Endodermal cell (in vitro differentiated cells): ENCODE measurements at regions not wholly inside any gene's neighbourhood (a gene's known extent, or its start where the extent isn't known, plus 50 kb on each side); places are given as distances from the start of the nearest gene placed in this dataset.

Experiments
- DNase-seq: peaks from one replicate; pipeline ENCODE4 v3.0.0-alpha.2; 2017
- H3K27ac ChIP-seq: 2 replicates; pipeline ENCODE4 v1.5.1; 2013; ENCODE audit warnings: mild to moderate bottlenecking, low read depth, low read length, moderate library complexity
- H3K27me3 ChIP-seq: 2 replicates; pipeline ENCODE4 v1.6.1; 2013; ENCODE audit warnings: mild to moderate bottlenecking, low read length, moderate library complexity; ENCODE audit not compliant: insufficient read depth, control insufficient read depth, poor library complexity, severe bottlenecking
- H3K36me3 ChIP-seq: 2 replicates; pipeline ENCODE4 v1.7.0; 2013; ENCODE audit warnings: mild to moderate bottlenecking, low read length, moderate library complexity; ENCODE audit not compliant: control insufficient read depth, insufficient read depth
- H3K4me1 ChIP-seq: one replicate; pipeline ENCODE4 v1.7.0; 2013; ENCODE audit warnings: low read length; ENCODE audit not compliant: control insufficient read depth, insufficient read depth
- H3K4me3 ChIP-seq: 2 replicates; pipeline ENCODE4 v1.5.1; 2013; ENCODE audit warnings: mild to moderate bottlenecking, low read length, moderate library complexity
- H3K9ac ChIP-seq: 2 replicates; pipeline ENCODE4 v1.6.1; 2013; ENCODE audit warnings: mild to moderate bottlenecking, low read length, moderate library complexity; ENCODE audit not compliant: poor library complexity, severe bottlenecking; ENCODE audit errors: extremely low read depth
- H3K9me3 ChIP-seq: 2 replicates; pipeline ENCODE4 v1.6.1; 2013; ENCODE audit warnings: mild to moderate bottlenecking, low read length, moderate library complexity; ENCODE audit not compliant: control insufficient read depth
- H3K27ac Mint-ChIP-seq: 2 replicates; pipeline ENCODE4 v1.8.0; 2020; ENCODE audit warnings: mixed read lengths
- H3K27me3 Mint-ChIP-seq: 2 replicates; pipeline ENCODE4 v1.8.0; 2021; ENCODE audit warnings: mild to moderate bottlenecking, mixed read lengths; ENCODE audit not compliant: insufficient read depth
- H3K36me3 Mint-ChIP-seq: 2 replicates; pipeline ENCODE4 v1.8.0; 2020; ENCODE audit warnings: low read depth, mixed read lengths
- H3K4me1 Mint-ChIP-seq: 2 replicates; pipeline ENCODE4 v1.8.0; 2020; ENCODE audit warnings: mixed read lengths
- H3K4me3 Mint-ChIP-seq: 2 replicates; pipeline ENCODE4 v1.8.0; 2020; ENCODE audit warnings: mild to moderate bottlenecking, moderate library complexity, mixed read lengths
- H3K9me3 Mint-ChIP-seq: 2 replicates; pipeline ENCODE4 v1.8.0; 2020; ENCODE audit warnings: mild to moderate bottlenecking, mixed read lengths
- CTCF ChIP-seq: fragments of 200-600 bp; sonication (generic); conservative IDR thresholded peaks from 2 replicates; pipeline ENCODE4 v1.5.0; 2021; ENCODE audit warnings: antibody characterized with exemption, mild to moderate bottlenecking
- WGBS, 2 experiments: methylation state at CpG; one replicate each; pipeline versions ENCODE4 v1.1.5 to v1.1.7; 2013; ENCODE audit warnings: missing lambda C conversion rate in 2 of 2, mixed read lengths in 1 of 2; ENCODE audit not compliant: insufficient coverage in 1 of 2, insufficient read length in 1 of 2; 5-methylcytosine and 5-hydroxymethylcytosine counted together

- Mint-ChIP-seq H3K9me3 (peaks cover 3% of the 10 kb centered on the region), H3K27ac (no peak overlapping the region), H3K27me3 (peaks cover 11% of the 10 kb centered on the region), H3K36me3 (no peaks in the 10 kb centered on the region), H3K4me3 (no peak overlapping the region), H3K4me1 (no peaks in the 10 kb centered on the region)
- no peak overlapping the region for H3K27ac ChIP-seq
- no peaks in the 10 kb centered on the region for H3K27me3 ChIP-seq
- WGBS, 2 experiments, result 69 to 86% methylated on average over 3 to 7 of the region's 7 CpGs
- no peaks in the 10 kb centered on the region for H3K4me1 ChIP-seq
- no peak for TF ChIP-seq CTCF
- H3K9me3 ChIP-seq, result no peaks in the 10 kb centered on the region
- no peak overlapping the region for H3K4me3 ChIP-seq
- no peak overlapping the region for H3K9ac ChIP-seq
- no peaks in the 10 kb centered on the region for H3K36me3 ChIP-seq
- DNase-seq, result no peak
Measured at GRCh38 chr11:134837166-134837886, 425.3 kb upstream of the B3GAT1 start.

GRCh38 chr11:134836561-134836960, 424.5 kb upstream of the B3GAT1 start:
- Histone ChIP-seq H3K27me3 (no peaks in the 10 kb centered on the region), H3K9ac (no peak overlapping the region), H3K4me1 (no peaks in the 10 kb centered on the region), H3K9me3 (no peaks in the 10 kb centered on the region), H3K36me3 (no peaks in the 10 kb centered on the region), H3K4me3 (no peak overlapping the region), H3K27ac (no peak overlapping the region)
- no peak overlapping the region for H3K4me3 Mint-ChIP-seq
- H3K4me1 Mint-ChIP-seq, result no peaks in the 10 kb centered on the region
- H3K36me3 Mint-ChIP-seq, result no peaks in the 10 kb centered on the region
- peaks cover 3% of the 10 kb centered on the region for H3K9me3 Mint-ChIP-seq
- WGBS, 2 experiments, result 81 to 83% methylated on average over 4 of the region's 4 CpGs
- peaks cover 11% of the 10 kb centered on the region for H3K27me3 Mint-ChIP-seq
- TF ChIP-seq CTCF, result no peak
- no peak overlapping the region for H3K27ac Mint-ChIP-seq
- no peak for DNase-seq

- no peaks in the 10 kb centered on the region for H3K4me1 Mint-ChIP-seq
- Histone ChIP-seq H3K4me3 (no peak overlapping the region), H3K27me3 (no peaks in the 10 kb centered on the region), H3K36me3 (no peaks in the 10 kb centered on the region), H3K27ac (no peak overlapping the region), H3K4me1 (no peaks in the 10 kb centered on the region), H3K9ac (no peak overlapping the region), H3K9me3 (no peaks in the 10 kb centered on the region)
- no peak for DNase-seq
- H3K4me3 Mint-ChIP-seq, result no peak overlapping the region
- H3K36me3 Mint-ChIP-seq, result no peaks in the 10 kb centered on the region
- H3K27me3 Mint-ChIP-seq, result peaks cover 15% of the 10 kb centered on the region
- WGBS, 2 experiments, result 97 to 100% methylated on average over 3 to 5 of the region's 5 CpGs
- no peak for TF ChIP-seq CTCF
- no peak overlapping the region for H3K27ac Mint-ChIP-seq
- peaks cover 10% of the 10 kb centered on the region for H3K9me3 Mint-ChIP-seq
Measured at GRCh38 chr11:134835561-134835960, 423.5 kb upstream of the B3GAT1 start.
